Ishikawa (cell line): ENCODE measurements at regions not wholly inside any gene's neighbourhood (a gene's known extent, or its start where the extent isn't known, plus 50 kb on each side); places are given as distances from the start of the nearest gene placed in this dataset.

Experiments
- CEBPB ChIP-seq: IDR thresholded peaks from 2 replicates; pipeline ENCODE4 v1.6.1; 2012
- EGR1 ChIP-seq: IDR thresholded peaks from 2 replicates; pipeline ENCODE4 v1.6.1; 2012
- EP300 ChIP-seq: IDR thresholded peaks from 2 replicates; pipeline ENCODE4 v1.6.1; 2012; ENCODE audit warnings: borderline replicate concordance
- FOXM1 ChIP-seq: IDR thresholded peaks from 2 replicates; pipeline ENCODE4 v1.6.1; 2012; ENCODE audit warnings: low read depth, borderline replicate concordance
- RAD21 ChIP-seq: IDR thresholded peaks from 2 replicates; pipeline ENCODE4 v1.6.1; 2012; ENCODE audit warnings: low read depth
- TAF1 ChIP-seq: IDR thresholded peaks from 2 replicates; pipeline ENCODE4 v1.6.1; 2012; ENCODE audit warnings: low read depth, mild to moderate bottlenecking
- TCF12 ChIP-seq: IDR thresholded peaks from 2 replicates; pipeline ENCODE4 v1.6.1; 2012; ENCODE audit warnings: low read depth
- ZBTB7A ChIP-seq: IDR thresholded peaks from 2 replicates; pipeline ENCODE4 v1.6.1; 2012; ENCODE audit warnings: low read depth
- TF ChIP-seq, protein P1 (sequence below): IDR thresholded peaks from 2 replicates; pipeline ENCODE4 v1.6.1; 2012; ENCODE audit warnings: low read depth, mild to moderate bottlenecking
- TF ChIP-seq, protein P2 (sequence below): IDR thresholded peaks from 2 replicates; pipeline ENCODE4 v1.6.1; 2012
- TF ChIP-seq, protein P3 (sequence below): IDR thresholded peaks from 2 replicates; pipeline ENCODE4 v1.6.1; 2012

DNA sequence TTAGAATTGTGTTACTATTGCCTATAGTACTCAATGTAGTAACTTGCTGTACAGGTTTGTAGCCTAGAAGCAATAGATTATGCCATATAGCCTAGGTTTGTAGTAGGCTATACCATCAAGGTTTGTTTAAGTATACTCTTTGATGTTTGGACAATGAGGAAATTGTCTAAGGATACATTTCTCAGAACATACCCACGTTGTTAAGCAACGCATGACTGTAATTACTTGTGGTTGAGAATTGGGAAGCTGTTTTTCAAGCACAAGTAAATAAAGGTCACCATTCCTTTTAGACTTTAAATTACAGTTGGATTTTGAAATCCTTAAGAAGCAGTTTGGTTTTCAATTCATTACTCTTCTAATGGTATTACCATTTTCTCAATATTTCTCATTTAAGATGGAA, 89.8 kb upstream of the KCNH7 start:
- TF ChIP-seq TCF12 (no peak), RAD21 (no peak), FOXM1 (no peak), EP300 (no peak), TAF1 (no peak), EGR1 (no peak), ZBTB7A (no peak), CEBPB (no peak)
- TF ChIP-seq, protein P1, sequence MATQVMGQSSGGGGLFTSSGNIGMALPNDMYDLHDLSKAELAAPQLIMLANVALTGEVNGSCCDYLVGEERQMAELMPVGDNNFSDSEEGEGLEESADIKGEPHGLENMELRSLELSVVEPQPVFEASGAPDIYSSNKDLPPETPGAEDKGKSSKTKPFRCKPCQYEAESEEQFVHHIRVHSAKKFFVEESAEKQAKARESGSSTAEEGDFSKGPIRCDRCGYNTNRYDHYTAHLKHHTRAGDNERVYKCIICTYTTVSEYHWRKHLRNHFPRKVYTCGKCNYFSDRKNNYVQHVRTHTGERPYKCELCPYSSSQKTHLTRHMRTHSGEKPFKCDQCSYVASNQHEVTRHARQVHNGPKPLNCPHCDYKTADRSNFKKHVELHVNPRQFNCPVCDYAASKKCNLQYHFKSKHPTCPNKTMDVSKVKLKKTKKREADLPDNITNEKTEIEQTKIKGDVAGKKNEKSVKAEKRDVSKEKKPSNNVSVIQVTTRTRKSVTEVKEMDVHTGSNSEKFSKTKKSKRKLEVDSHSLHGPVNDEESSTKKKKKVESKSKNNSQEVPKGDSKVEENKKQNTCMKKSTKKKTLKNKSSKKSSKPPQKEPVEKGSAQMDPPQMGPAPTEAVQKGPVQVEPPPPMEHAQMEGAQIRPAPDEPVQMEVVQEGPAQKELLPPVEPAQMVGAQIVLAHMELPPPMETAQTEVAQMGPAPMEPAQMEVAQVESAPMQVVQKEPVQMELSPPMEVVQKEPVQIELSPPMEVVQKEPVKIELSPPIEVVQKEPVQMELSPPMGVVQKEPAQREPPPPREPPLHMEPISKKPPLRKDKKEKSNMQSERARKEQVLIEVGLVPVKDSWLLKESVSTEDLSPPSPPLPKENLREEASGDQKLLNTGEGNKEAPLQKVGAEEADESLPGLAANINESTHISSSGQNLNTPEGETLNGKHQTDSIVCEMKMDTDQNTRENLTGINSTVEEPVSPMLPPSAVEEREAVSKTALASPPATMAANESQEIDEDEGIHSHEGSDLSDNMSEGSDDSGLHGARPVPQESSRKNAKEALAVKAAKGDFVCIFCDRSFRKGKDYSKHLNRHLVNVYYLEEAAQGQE, result no peak
- TF ChIP-seq, protein P2, sequence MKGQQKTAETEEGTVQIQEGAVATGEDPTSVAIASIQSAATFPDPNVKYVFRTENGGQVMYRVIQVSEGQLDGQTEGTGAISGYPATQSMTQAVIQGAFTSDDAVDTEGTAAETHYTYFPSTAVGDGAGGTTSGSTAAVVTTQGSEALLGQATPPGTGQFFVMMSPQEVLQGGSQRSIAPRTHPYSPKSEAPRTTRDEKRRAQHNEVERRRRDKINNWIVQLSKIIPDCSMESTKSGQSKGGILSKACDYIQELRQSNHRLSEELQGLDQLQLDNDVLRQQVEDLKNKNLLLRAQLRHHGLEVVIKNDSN, result no peak
- TF ChIP-seq, protein P3, sequence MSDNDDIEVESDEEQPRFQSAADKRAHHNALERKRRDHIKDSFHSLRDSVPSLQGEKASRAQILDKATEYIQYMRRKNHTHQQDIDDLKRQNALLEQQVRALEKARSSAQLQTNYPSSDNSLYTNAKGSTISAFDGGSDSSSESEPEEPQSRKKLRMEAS, result no peak
